Left hindlimb (tissue), 1 donor: ENCODE measurements at regions not wholly inside any gene's neighbourhood (a gene's known extent, or its start where the extent isn't known, plus 50 kb on each side); places are given as distances from the start of the nearest gene placed in this dataset.

Experiments
- DNase-seq: peaks from one replicate; pipeline ENCODE4 v3.0.0-alpha.2; 2018

- DNase-seq, result no peak
These were observed 188.9 kb downstream of the ZNF330 start for GRCh38 chr4:141409556-141409955.

- no peak for DNase-seq
These were observed 190.1 kb downstream of the ZNF330 start for GRCh38 chr4:141410839-141411238.

GRCh38 chr4:141411936-141412335 is 191.2 kb downstream of the ZNF330 start:
- no peak for DNase-seq

GRCh38 chr4:141413366-141413765 is 192.7 kb downstream of the ZNF330 start:
- DNase-seq, result no peak

- DNase-seq, result no peak
These were observed 195.0 kb downstream of the ZNF330 start for GRCh38 chr4:141415651-141416050.

- DNase-seq, result no peak
These were observed 195.5 kb downstream of the ZNF330 start for GRCh38 chr4:141416219-141416618.

- DNase-seq, result no peak
These were observed 196.1 kb downstream of the ZNF330 start for GRCh38 chr4:141416677-141417363.

GRCh38 chr4:141417387-141417786 is 196.7 kb downstream of the ZNF330 start:
- DNase-seq, result no peak

- no peak for DNase-seq
These were observed 204.4 kb downstream of the ZNF330 start for GRCh38 chr4:141425124-141425523.

GRCh38 chr4:141427726-141428296 is 207.1 kb downstream of the ZNF330 start:
- DNase-seq, result no peak

GRCh38 chr4:141429933-141430332 is 206.4 kb upstream of the IL15 start:
- DNase-seq, result no peak

- DNase-seq, result no peak
These were observed 205.7 kb upstream of the IL15 start for GRCh38 chr4:141430686-141431085.

DNA sequence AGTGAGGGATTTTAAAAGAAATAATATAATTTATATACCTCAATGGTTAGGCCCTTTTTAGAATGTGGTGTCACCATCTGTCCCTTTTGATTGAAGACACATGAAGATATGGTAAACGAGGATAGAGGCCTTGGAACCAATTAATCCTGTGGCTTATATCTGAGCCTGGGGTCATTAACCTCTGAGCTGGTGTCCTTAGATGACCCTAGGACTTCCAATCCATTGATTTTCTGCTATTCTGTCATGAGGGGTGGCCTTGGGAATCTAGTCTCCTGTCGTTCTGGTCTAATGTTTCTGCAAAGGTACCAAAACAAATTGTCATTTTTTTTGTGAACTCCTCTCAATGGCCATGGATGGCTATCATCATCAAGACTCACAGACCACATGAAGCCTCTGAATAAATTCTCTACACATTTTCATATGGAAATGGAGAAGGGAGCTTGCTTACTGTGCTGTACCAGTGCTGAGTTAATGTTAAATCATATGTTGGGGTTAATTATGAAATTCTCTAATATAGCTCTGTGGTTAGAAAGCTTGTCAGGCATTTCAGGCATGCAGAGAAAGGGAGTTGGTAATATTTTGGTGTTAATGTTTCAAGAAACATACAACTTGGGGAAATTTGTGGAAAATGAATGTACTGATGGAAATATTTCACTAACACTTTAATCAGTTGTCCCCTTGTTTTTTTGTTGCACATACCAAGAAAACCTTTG is 204.2 kb upstream of the IL15 start:
- DNase-seq, result no peak

DNA sequence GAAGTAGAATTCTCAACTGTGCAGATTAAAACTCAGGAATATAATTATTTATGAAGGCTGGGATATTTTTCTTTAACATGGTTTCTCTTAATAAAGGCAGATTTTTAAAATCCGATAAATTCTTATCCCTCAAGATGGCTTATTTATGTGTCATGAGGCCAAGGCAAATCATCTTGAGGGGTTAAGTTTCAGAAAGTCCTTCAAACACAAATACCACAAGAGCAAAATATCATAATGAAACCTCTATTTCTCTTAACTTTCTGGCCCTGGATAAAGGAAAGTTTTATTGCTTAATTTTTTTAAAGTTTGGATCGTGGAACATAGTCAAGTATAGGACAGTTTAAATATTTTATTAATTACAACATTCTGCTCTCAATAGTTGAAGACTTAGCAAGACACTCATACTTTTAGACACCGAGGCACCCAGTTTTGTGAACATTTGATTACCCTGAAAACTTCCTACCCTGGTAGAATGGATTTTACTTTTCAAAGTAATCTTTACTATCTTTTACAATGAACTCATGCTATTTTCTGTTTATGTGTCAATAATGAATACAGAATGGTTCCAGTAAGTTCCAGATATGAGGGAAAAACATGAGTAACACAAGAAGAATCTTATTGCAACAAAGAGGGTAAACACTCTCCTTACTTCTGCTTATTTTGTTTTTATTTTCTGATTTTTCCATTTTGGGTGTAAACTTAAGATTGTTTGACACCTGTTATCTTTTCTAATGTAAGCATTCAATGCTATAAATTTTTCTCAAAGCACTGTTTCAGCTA is 200.7 kb upstream of the IL15 start:
- DNase-seq, result no peak

DNA sequence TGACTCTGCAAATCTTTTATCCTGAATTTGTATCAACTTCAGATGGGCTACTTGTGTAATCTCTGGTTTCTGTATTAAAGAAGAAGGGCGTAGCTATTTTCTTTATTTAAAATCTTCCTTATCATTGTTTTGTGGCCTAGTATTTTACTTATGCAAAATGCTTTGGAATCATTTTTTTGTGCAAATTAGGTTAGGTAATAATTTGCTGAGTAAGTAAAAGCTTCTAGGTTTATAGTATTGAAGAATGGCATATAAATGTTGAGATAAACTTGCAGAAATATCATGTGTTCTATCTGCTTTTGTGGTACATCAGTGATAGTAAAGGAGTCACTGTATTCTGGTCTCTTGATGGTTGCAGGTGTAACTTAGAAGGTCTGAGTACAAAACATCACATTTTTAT is 197.2 kb upstream of the IL15 start:
- DNase-seq, result no peak

- DNase-seq, result no peak
These were observed 188.6 kb upstream of the IL15 start for GRCh38 chr4:141447761-141448160.

DNA sequence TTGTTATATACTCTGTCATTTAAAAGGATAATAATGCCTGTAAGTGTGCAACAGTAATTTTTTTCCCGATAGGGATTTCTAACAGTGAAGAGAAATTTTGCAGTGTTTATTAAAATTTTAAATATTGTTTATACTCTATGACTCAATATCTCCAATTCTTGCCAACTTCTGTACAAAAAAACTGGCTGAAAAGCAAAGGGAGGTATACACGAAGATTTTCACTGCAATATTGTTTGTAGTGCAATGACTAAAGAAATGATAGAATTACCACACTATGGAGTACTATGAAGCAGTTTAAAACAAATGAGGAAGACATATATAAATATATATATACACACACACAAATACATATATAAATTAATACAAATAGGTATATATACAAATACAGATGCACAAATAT is 187.9 kb upstream of the IL15 start:
- no peak for DNase-seq

- no peak for DNase-seq
These were observed 186.5 kb upstream of the IL15 start for GRCh38 chr4:141449927-141450326.

- DNase-seq, result no peak
These were observed 180.7 kb upstream of the IL15 start for GRCh38 chr4:141455651-141456050.

- no peak for DNase-seq
These were observed 178.7 kb upstream of the IL15 start for GRCh38 chr4:141457653-141458052.

- DNase-seq, result no peak
These were observed 177.9 kb upstream of the IL15 start for GRCh38 chr4:141458501-141458900.

- no peak for DNase-seq
These were observed 177.4 kb upstream of the IL15 start for GRCh38 chr4:141459020-141459419.

- no peak for DNase-seq
These were observed 174.0 kb upstream of the IL15 start for GRCh38 chr4:141462361-141462760.

DNA sequence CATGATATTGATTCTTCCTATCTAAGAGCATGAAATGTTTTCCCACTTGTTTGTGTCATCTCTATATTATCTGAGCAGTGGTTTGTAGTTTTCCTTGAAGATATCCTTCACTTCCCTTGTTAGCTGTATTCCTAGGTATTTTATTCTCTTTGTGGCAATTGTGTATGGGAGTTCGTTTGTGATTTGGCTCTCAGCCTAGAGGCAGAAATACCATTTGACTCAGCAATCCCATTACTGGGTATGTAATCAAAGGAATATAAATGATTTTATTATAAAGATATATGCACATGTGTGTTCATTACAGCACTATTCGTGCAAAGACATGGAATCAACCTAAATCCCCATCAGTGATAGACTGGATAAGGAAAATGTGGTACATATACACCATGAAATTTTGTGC is 172.7 kb upstream of the IL15 start:
- DNase-seq, result no peak
